Smooth muscle cell (in vitro differentiated cells): ENCODE measurements at regions not wholly inside any gene's neighbourhood (a gene's known extent, or its start where the extent isn't known, plus 50 kb on each side); places are given as distances from the start of the nearest gene placed in this dataset.

Experiments used
- DNase-seq: peaks from one replicate; lab custom pipeline; 2025; ENCODE audit not compliant: unreplicated experiment; lab: John Stamatoyannopoulos, UW
- H2AFZ ChIP-seq: fragments of 200-600 bp; sonication (generic); 2 replicates; pipeline ENCODE4 v1.6.0; 2016; ENCODE audit warnings: antibody characterized with exemption, low read depth, mild to moderate bottlenecking
- H3F3A ChIP-seq: fragments of 200-600 bp; sonication (generic); 2 replicates; pipeline ENCODE4 v1.6.0; 2017; ENCODE audit warnings: antibody characterized with exemption, low read depth
- H3K27ac ChIP-seq: fragments of 200-600 bp; sonication (generic); 2 replicates; pipeline ENCODE4 v1.5.1; 2016; ENCODE audit warnings: low read depth, mild to moderate bottlenecking
- H3K27me3 ChIP-seq: fragments of 200-600 bp; sonication (generic); 2 replicates; pipeline ENCODE4 v1.6.1; 2016; ENCODE audit warnings: low read depth, mild to moderate bottlenecking
- H3K36me3 ChIP-seq: fragments of 200-600 bp; sonication (generic); 2 replicates; pipeline ENCODE4 v1.5.1; 2016; ENCODE audit warnings: low read depth
- H3K4me1 ChIP-seq: fragments of 200-600 bp; sonication (generic); 2 replicates; pipeline ENCODE4 v1.5.1; 2016; ENCODE audit warnings: low read depth
- H3K4me2 ChIP-seq: fragments of 200-600 bp; sonication (generic); 2 replicates; pipeline ENCODE4 v1.6.0; 2016; ENCODE audit warnings: mild to moderate bottlenecking
- H3K4me3 ChIP-seq: fragments of 200-600 bp; sonication (generic); 2 replicates; pipeline ENCODE4 v1.5.1; 2016; ENCODE audit warnings: mild to moderate bottlenecking
- H3K79me2 ChIP-seq: fragments of 200-600 bp; sonication (generic); 2 replicates; pipeline ENCODE4 v1.6.0; 2016; ENCODE audit warnings: low read depth, mild to moderate bottlenecking
- H3K9ac ChIP-seq: fragments of 200-600 bp; sonication (generic); 2 replicates; pipeline ENCODE4 v1.6.0; 2016; ENCODE audit warnings: low read depth
- H3K9me3 ChIP-seq: fragments of 200-600 bp; sonication (generic); replicated peaks from 2 replicates; pipeline ENCODE4 v1.5.1; 2016; ENCODE audit warnings: low read depth
- H4K20me1 ChIP-seq: fragments of 200-600 bp; sonication (generic); 2 replicates; pipeline ENCODE4 v1.6.0; 2016; ENCODE audit warnings: low read depth
- CTCF ChIP-seq: fragments of 200-600 bp; sonication (generic); IDR thresholded peaks from 2 replicates; pipeline ENCODE4 v1.5.1; 2017; ENCODE audit warnings: borderline replicate concordance, mild to moderate bottlenecking, antibody characterized with exemption; ENCODE audit not compliant: insufficient read depth, poor library complexity, severe bottlenecking
- WGBS: methylation state at CpG from one replicate; pipeline ENCODE4 v1.1.7; 2016; ENCODE audit warnings: low lambda C conversion rate; 5-methylcytosine and 5-hydroxymethylcytosine counted together

DNA sequence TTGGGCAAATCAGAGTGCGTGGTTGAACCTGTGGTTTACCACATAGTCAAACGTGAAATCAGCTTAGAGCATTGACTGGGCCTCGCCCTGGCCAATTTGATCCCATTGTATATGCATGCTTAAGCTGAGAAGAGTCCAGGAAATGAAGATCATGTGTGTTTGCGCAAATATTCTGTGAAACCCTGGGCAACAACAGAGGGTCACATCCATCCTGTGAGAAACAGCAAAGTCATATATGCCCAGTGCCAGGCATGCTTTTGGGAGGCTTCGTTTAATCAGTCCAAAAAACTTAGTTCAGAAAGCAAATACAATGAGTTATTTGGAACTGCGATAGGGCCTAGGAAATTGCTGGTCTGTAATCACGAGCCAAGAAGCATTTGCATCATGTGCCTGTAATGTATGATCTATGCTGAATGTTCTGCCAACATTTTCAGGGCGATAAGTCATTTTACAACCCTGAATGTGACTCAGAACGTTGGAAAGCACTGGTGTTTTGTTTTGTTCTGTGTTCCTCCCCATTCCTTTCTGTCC is 412.1 kb upstream of the CELF2 start:
- H3K4me1 ChIP-seq = no peaks in the 10 kb centered on the region
- H3K27me3 ChIP-seq = no peaks in the 10 kb centered on the region
- no peaks in the 10 kb centered on the region for H3K79me2 ChIP-seq
- no peak overlapping the region for H2AFZ ChIP-seq
- H3K27ac ChIP-seq = no peak overlapping the region
- no peak for DNase-seq
- H3K36me3 ChIP-seq = no peaks in the 10 kb centered on the region
- H3K4me3 ChIP-seq = no peak overlapping the region
- WGBS = 71% methylated on average over 9 of the region's 9 CpGs
- H3K9ac ChIP-seq = no peak overlapping the region
- no peaks in the 10 kb centered on the region for H3F3A ChIP-seq
- no peaks in the 10 kb centered on the region for H3K9me3 ChIP-seq
- TF ChIP-seq CTCF = no peak
- H4K20me1 ChIP-seq = no peaks in the 10 kb centered on the region
- H3K4me2 ChIP-seq = no peak overlapping the region

- no peaks in the 10 kb centered on the region for H3K27me3 ChIP-seq
- H3K27ac ChIP-seq = no peak overlapping the region
- H3K79me2 ChIP-seq = no peaks in the 10 kb centered on the region
- no peaks in the 10 kb centered on the region for H3K36me3 ChIP-seq
- H4K20me1 ChIP-seq = no peaks in the 10 kb centered on the region
- H3F3A ChIP-seq = no peaks in the 10 kb centered on the region
- no peak overlapping the region for H3K4me3 ChIP-seq
- no peak overlapping the region for H3K9ac ChIP-seq
- no peak overlapping the region for H2AFZ ChIP-seq
- no peak for DNase-seq
- TF ChIP-seq CTCF = no peak
- 93% methylated on average over 8 of the region's 8 CpGs for WGBS
- no peaks in the 10 kb centered on the region for H3K4me1 ChIP-seq
- no peaks in the 10 kb centered on the region for H3K9me3 ChIP-seq
- no peak overlapping the region for H3K4me2 ChIP-seq
These were observed 408.2 kb upstream of the CELF2 start for GRCh38 chr10:10609379-10609955.

- Histone ChIP-seq H3K9me3 (no peaks in the 10 kb centered on the region), H3K27me3 (no peaks in the 10 kb centered on the region), H3K9ac (no peak overlapping the region), H2AFZ (no peak overlapping the region), H3K4me1 (no peaks in the 10 kb centered on the region), H3K4me2 (no peak overlapping the region), H3K79me2 (no peaks in the 10 kb centered on the region), H3K36me3 (no peaks in the 10 kb centered on the region), H3K4me3 (no peak overlapping the region), H3K27ac (no peak overlapping the region), H3F3A (no peaks in the 10 kb centered on the region), H4K20me1 (no peaks in the 10 kb centered on the region)
- DNase-seq = no peak
- WGBS = 94% methylated on average over 1 of the region's 1 CpG
- TF ChIP-seq CTCF = no peak
These were observed 407.5 kb upstream of the CELF2 start for GRCh38 chr10:10610171-10610570.

- Histone ChIP-seq H4K20me1 (no peaks in the 10 kb centered on the region), H2AFZ (no peak overlapping the region), H3K27ac (no peak overlapping the region), H3K9ac (no peak overlapping the region), H3K4me3 (no peak overlapping the region), H3K4me2 (no peak overlapping the region), H3K27me3 (no peaks in the 10 kb centered on the region), H3K9me3 (no peaks in the 10 kb centered on the region), H3K4me1 (no peaks in the 10 kb centered on the region), H3K36me3 (no peaks in the 10 kb centered on the region), H3K79me2 (no peaks in the 10 kb centered on the region), H3F3A (no peaks in the 10 kb centered on the region)
- TF ChIP-seq CTCF = no peak
- no peak for DNase-seq
- 60% methylated on average over 3 of the region's 3 CpGs for WGBS
These were observed 405.5 kb upstream of the CELF2 start for GRCh38 chr10:10612151-10612550.
